ENCODE measurements at regions not wholly inside any gene's neighbourhood (a gene's known extent, or its start where the extent isn't known, plus 50 kb on each side); places are given as distances from the start of the nearest gene placed in this dataset.

GRCh38 chr4:62706423-62706822, 1506.3 kb downstream of the ADGRL3 start:
- Histone ChIP-seq H3K27ac (ENCODE audit: low read length) (no peak overlapping the region), H3K27me3 (ENCODE audit: control insufficient read depth, insufficient read depth, low read length) (no peaks in the 10 kb centered on the region), H3K4me1 (ENCODE audit: control insufficient read depth, insufficient read depth, low read length) (no peaks in the 10 kb centered on the region), H3K4me3 (ENCODE audit: low read depth in 2 of 2, low read length in 2 of 2) (no peak overlapping the region), H3K9me3 (ENCODE audit: control insufficient read depth, insufficient read depth, low read depth, low read length) (no peaks in the 10 kb centered on the region), H3K36me3 (ENCODE audit: control insufficient read depth, insufficient read depth, low read length) (no peaks in the 10 kb centered on the region)
- TF ChIP-seq REST (IDR thresholded peaks at IDR 0.05; ENCODE audit: insufficient read depth in 1 of 2, low read depth in 2 of 2, low read length in 1 of 2) (no peak), TCF7L2 (IDR thresholded peaks at IDR 0.05; ENCODE audit: low read depth, low read length) (no peak), POLR2AphosphoS5 (IDR thresholded peaks at IDR 0.05; ENCODE audit: low read depth, low read length) (no peak), CTCF (IDR thresholded peaks at IDR 0.05) (no peak), SIN3A (IDR thresholded peaks at IDR 0.05; ENCODE audit: borderline replicate concordance, insufficient read depth, low read depth, low read length) (no peak)
- intact Hi-C loops (cut with micrococcal nuclease; ENCODE audit: unreplicated experiment) = no loop called here
- no TSS peak for BruUV-seq (replicated peaks)
- CTCF ChIA-PET = no interaction called here
- POLR2A ChIA-PET = no interaction called here
- in situ Hi-C loops (cut with HindIII; ENCODE audit: low pct_unique_long_range_greater_than_20kb, low sequenced_read_pairs) = no loop called here
- ATAC-seq (no peak), DNase-seq (ENCODE audit: low read depth, low spot score) (no peak)

GRCh38 chr4:62683799-62684566, 1483.9 kb downstream of the ADGRL3 start:
- BruUV-seq (replicated peaks) = no TSS peak
- no peak for TF ChIP-seq REST (IDR thresholded peaks at IDR 0.05; ENCODE audit: insufficient read depth in 1 of 2, low read depth in 2 of 2, low read length in 1 of 2)
- no peak for TF ChIP-seq TCF7L2 (IDR thresholded peaks at IDR 0.05; ENCODE audit: low read depth, low read length)
- no peak for TF ChIP-seq POLR2AphosphoS5 (IDR thresholded peaks at IDR 0.05; ENCODE audit: low read depth, low read length)
- TF ChIP-seq SIN3A (IDR thresholded peaks at IDR 0.05; ENCODE audit: borderline replicate concordance, insufficient read depth, low read depth, low read length) = no peak
- TF ChIP-seq CTCF (IDR thresholded peaks at IDR 0.05) = no peak

More at GRCh38 chr4:62683799-62684566, 1483.9 kb downstream of the ADGRL3 start:
- ChIA-PET POLR2A (no interaction called here), CTCF (no interaction called here)
- Histone ChIP-seq H3K4me1 (ENCODE audit: control insufficient read depth, insufficient read depth, low read length) (no peaks in the 10 kb centered on the region), H3K4me3 (ENCODE audit: low read depth in 2 of 2, low read length in 2 of 2) (no peak overlapping the region), H3K27me3 (ENCODE audit: control insufficient read depth, insufficient read depth, low read length) (no peaks in the 10 kb centered on the region), H3K9me3 (ENCODE audit: control insufficient read depth, insufficient read depth, low read depth, low read length) (no peaks in the 10 kb centered on the region), H3K27ac (ENCODE audit: low read length) (no peak overlapping the region), H3K36me3 (ENCODE audit: control insufficient read depth, insufficient read depth, low read length) (no peaks in the 10 kb centered on the region)
- intact Hi-C loops (cut with micrococcal nuclease; ENCODE audit: unreplicated experiment) (no loop called here), in situ Hi-C loops (cut with HindIII; ENCODE audit: low pct_unique_long_range_greater_than_20kb, low sequenced_read_pairs) (no loop called here)
- DNase-seq (ENCODE audit: low read depth, low spot score) (no peak), ATAC-seq (no peak)

Data from Panc1 (cell line).